Vagina (tissue), 2 donors: ENCODE measurements at regions not wholly inside any gene's neighbourhood (a gene's known extent, or its start where the extent isn't known, plus 50 kb on each side); places are given as distances from the start of the nearest gene placed in this dataset.

ENCODE experiments used
- DNase-seq, 2 donors: peaks; one replicate each; pipeline ENCODE4 v3.0.0-alpha.2; 2017; ENCODE audit errors: extremely low spot score in 2 of 2
- H3K27ac ChIP-seq: fragments of 200-600 bp; sonication (generic); one replicate; pipeline ENCODE4 v1.5.1; 2019
- H3K27me3 ChIP-seq: fragments of 200-600 bp; sonication (generic); one replicate; pipeline ENCODE4 v1.5.1; 2019
- H3K36me3 ChIP-seq, 2 donors: fragments of 200-600 bp; sonication (generic); one replicate each; pipeline ENCODE4 v1.5.1; 2017 to 2019
- H3K4me1 ChIP-seq: fragments of 200-600 bp; sonication (generic); one replicate; pipeline ENCODE4 v1.5.1; 2019
- H3K4me3 ChIP-seq, 2 donors: fragments of 200-600 bp; sonication (generic); 1 replicate in 1 of 2; 2 replicates in 1 of 2; pipeline ENCODE4 v1.5.1; 2016 to 2019
- H3K9me3 ChIP-seq: fragments of 200-600 bp; sonication (generic); one replicate; pipeline ENCODE4 v1.5.1; 2019
- CTCF ChIP-seq, 3 experiments: fragments of 450-650 bp in 2 of 3; fragments of 200-600 bp in 1 of 3; sonication (generic) in 1 of 3; IDR thresholded peaks; one replicate each; pipeline ENCODE4 v1.5.1; 2017 to 2019; ENCODE audit warnings: antibody characterized with exemption in 3 of 3, mild to moderate bottlenecking in 2 of 3, moderate library complexity in 2 of 3
- POLR2A ChIP-seq, 2 donors: fragments of 450-650 bp; IDR thresholded peaks; one replicate each; pipeline ENCODE4 v1.6.1; 2017; ENCODE audit warnings: antibody characterized with exemption in 2 of 2, mild to moderate bottlenecking in 2 of 2, moderate library complexity in 2 of 2
- POLR2AphosphoS5 ChIP-seq, 2 donors: sonication (generic); formaldehyde crosslinking; IDR thresholded peaks; one replicate each; pipeline ENCODE4 v1.9.0; 2017; ENCODE audit warnings: antibody characterized with exemption in 2 of 2, mild to moderate bottlenecking in 2 of 2, low read depth in 1 of 2; ENCODE audit not compliant: insufficient read depth in 1 of 2
- intact Hi-C: fragments of 100-400 bp; cut with DNase I; formaldehyde crosslinking; loops from one replicate; pipeline ENCODE4 v1.15.1; 2023

GRCh38 chr10:44154956-44155355 lies 229.9 kb downstream of the CXCL12 start:
- intact Hi-C loops = no loop called here
- Histone ChIP-seq H3K4me1 (peaks cover 15% of the 10 kb centered on the region), H3K36me3 (no peaks in the 10 kb centered on the region), H3K4me3 (no peak overlapping the region), H3K9me3 (peaks cover 4% of the 10 kb centered on the region), H3K27ac (no peak overlapping the region), H3K27me3 (no peaks in the 10 kb centered on the region)
- TF ChIP-seq POLR2A (IDR thresholded peaks at IDR 0.05) (no peak), CTCF (IDR thresholded peaks at IDR 0.05) (no peak), POLR2AphosphoS5 (IDR thresholded peaks at IDR 0.05; ENCODE audit: insufficient read depth in 1 of 2, low read depth in 1 of 2) (no peak)
- no peak for DNase-seq

GRCh38 chr10:44153918-44154670 lies 230.8 kb downstream of the CXCL12 start:
- no peak overlapping the region for H3K27ac ChIP-seq
- H3K9me3 ChIP-seq = peaks cover 4% of the 10 kb centered on the region
- H3K36me3 ChIP-seq = no peaks in the 10 kb centered on the region
- peaks cover 15% of the 10 kb centered on the region for H3K4me1 ChIP-seq
- H3K4me3 ChIP-seq = no peak overlapping the region
- no peak for DNase-seq
- H3K27me3 ChIP-seq = no peaks in the 10 kb centered on the region
- intact Hi-C loops = no loop called here
- TF ChIP-seq CTCF (IDR thresholded peaks at IDR 0.05) (no peak), POLR2AphosphoS5 (IDR thresholded peaks at IDR 0.05; ENCODE audit: insufficient read depth in 1 of 2, low read depth in 1 of 2) (peak in 1 of 2 donors; percentile 48), POLR2A (IDR thresholded peaks at IDR 0.05) (no peak)

- H3K27ac ChIP-seq = no peak overlapping the region
- DNase-seq = no peak
- H3K27me3 ChIP-seq = no peaks in the 10 kb centered on the region
- H3K4me3 ChIP-seq = no peak overlapping the region
- no peaks in the 10 kb centered on the region for H3K36me3 ChIP-seq
- intact Hi-C loops = no loop called here
- H3K9me3 ChIP-seq = no peaks in the 10 kb centered on the region
- no peak for TF ChIP-seq POLR2AphosphoS5 (IDR thresholded peaks at IDR 0.05; ENCODE audit: insufficient read depth in 1 of 2, low read depth in 1 of 2)
- no peak for TF ChIP-seq POLR2A (IDR thresholded peaks at IDR 0.05)
- TF ChIP-seq CTCF (IDR thresholded peaks at IDR 0.05) = no peak
- no peaks in the 10 kb centered on the region for H3K4me1 ChIP-seq
Measured at GRCh38 chr10:44143556-44143955, 241.3 kb downstream of the CXCL12 start.

- DNase-seq = no peak
- TF ChIP-seq CTCF (IDR thresholded peaks at IDR 0.05) = no peak
- TF ChIP-seq POLR2AphosphoS5 (IDR thresholded peaks at IDR 0.05; ENCODE audit: insufficient read depth in 1 of 2, low read depth in 1 of 2) = no peak
- TF ChIP-seq POLR2A (IDR thresholded peaks at IDR 0.05) = no peak
- H3K27me3 ChIP-seq = no peaks in the 10 kb centered on the region
- H3K4me1 ChIP-seq = no peaks in the 10 kb centered on the region
- intact Hi-C loops = loop anchor here (5.0 kb wide), 1 partner anchor 440 kb away; no protein-coding TSS in a partner anchor
- no peak overlapping the region for H3K27ac ChIP-seq
- no peaks in the 10 kb centered on the region for H3K9me3 ChIP-seq
- H3K4me3 ChIP-seq = no peak overlapping the region
- no peaks in the 10 kb centered on the region for H3K36me3 ChIP-seq
Measured at GRCh38 chr10:44132361-44133289, 252.3 kb downstream of the CXCL12 start.
